ENCODE measurements at regions not wholly inside any gene's neighbourhood (a gene's known extent, or its start where the extent isn't known, plus 50 kb on each side); places are given as distances from the start of the nearest gene placed in this dataset.
"Not testable (repeated sequence)": the region's sequence is repeated elsewhere in the genome, so short reads cannot be mapped to it uniquely, and the experiment has no call there.

GRCh38 chrX:39427906-39428305 is 626.6 kb downstream of the MID1IP1 start (continued):
- TF ChIP-seq ZNF366 (tag by site-specific recombination; conservative IDR thresholded peaks at IDR 0.05): no peak
- TF ChIP-seq, protein P1, sequence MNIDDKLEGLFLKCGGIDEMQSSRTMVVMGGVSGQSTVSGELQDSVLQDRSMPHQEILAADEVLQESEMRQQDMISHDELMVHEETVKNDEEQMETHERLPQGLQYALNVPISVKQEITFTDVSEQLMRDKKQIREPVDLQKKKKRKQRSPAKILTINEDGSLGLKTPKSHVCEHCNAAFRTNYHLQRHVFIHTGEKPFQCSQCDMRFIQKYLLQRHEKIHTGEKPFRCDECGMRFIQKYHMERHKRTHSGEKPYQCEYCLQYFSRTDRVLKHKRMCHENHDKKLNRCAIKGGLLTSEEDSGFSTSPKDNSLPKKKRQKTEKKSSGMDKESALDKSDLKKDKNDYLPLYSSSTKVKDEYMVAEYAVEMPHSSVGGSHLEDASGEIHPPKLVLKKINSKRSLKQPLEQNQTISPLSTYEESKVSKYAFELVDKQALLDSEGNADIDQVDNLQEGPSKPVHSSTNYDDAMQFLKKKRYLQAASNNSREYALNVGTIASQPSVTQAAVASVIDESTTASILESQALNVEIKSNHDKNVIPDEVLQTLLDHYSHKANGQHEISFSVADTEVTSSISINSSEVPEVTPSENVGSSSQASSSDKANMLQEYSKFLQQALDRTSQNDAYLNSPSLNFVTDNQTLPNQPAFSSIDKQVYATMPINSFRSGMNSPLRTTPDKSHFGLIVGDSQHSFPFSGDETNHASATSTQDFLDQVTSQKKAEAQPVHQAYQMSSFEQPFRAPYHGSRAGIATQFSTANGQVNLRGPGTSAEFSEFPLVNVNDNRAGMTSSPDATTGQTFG (tag by site-specific recombination; IDR thresholded peaks at IDR 0.05; ENCODE audit: borderline replicate concordance): no peak
- TF ChIP-seq YY2 (tag by site-specific recombination; IDR thresholded peaks at IDR 0.05): no peak
- no peak for TF ChIP-seq ZNF600 (tag by site-specific recombination; IDR thresholded peaks at IDR 0.05)
- no peak for TF ChIP-seq ZNF843 (tag by site-specific recombination; IDR thresholded peaks at IDR 0.05)
- no peak for TF ChIP-seq ZNF121 (tag by site-specific recombination; IDR thresholded peaks at IDR 0.05)
- TF ChIP-seq FEZF1 (tag by site-specific recombination; IDR thresholded peaks at IDR 0.05): no peak
- no peak for TF ChIP-seq ZIC2 (tag by site-specific recombination; IDR thresholded peaks at IDR 0.05)

DNA sequence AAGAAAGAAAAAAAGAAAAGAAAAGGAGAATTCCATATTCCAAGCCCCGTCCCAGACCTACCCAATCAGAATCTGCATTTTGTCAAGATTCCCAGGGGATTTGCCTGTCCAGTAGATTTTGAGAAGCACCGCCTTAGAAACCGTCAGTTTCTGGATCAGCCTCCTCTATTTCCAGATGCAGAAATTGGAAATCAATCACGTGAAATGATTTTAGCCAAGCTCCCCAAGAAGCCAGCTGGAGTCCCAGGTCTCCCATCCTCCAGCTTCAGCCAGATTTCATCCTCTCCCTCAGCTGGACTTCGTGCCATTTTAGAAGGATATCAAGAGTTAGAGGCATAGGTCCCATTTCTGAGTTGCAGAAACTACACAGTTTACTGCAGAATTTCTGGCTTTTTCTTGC is 629.3 kb downstream of the MID1IP1 start:
- no peak for TF ChIP-seq EGR2 (tag by site-specific recombination; IDR thresholded peaks at IDR 0.05; ENCODE audit: low read depth)
- no peak for TF ChIP-seq ZNF302 (tag by site-specific recombination; IDR thresholded peaks at IDR 0.05; ENCODE audit: low read depth)
- TF ChIP-seq ZNF121 (tag by site-specific recombination; IDR thresholded peaks at IDR 0.05): no peak
- no peak for TF ChIP-seq KLF8 (tag by site-specific recombination; IDR thresholded peaks at IDR 0.05)
- no peak for TF ChIP-seq ZNF670 (tag by site-specific recombination; IDR thresholded peaks at IDR 0.05; ENCODE audit: low read depth)
- TF ChIP-seq ZNF221 (tag by site-specific recombination; IDR thresholded peaks at IDR 0.05; ENCODE audit: borderline replicate concordance): no peak
- TF ChIP-seq ZNF239 (tag by site-specific recombination; IDR thresholded peaks at IDR 0.05): no peak
- TF ChIP-seq HOXA7 (CRISPR knock-in tag; IDR thresholded peaks at IDR 0.05; ENCODE audit: borderline replicate concordance): no peak
- TF ChIP-seq ZBTB7A (tag by site-specific recombination; IDR thresholded peaks at IDR 0.05; ENCODE audit: low read depth): no peak
- CTCF ChIA-PET: no interaction called here
- Histone ChIP-seq H3K27ac (ENCODE audit: extremely low read depth, low read depth, low read length) (no peak overlapping the region), H3K9me3 (ENCODE audit: control insufficient read depth, insufficient read depth, low read depth, low read length) (no peaks in the 10 kb centered on the region), H3K36me3 (ENCODE audit: control insufficient read depth in 2 of 2, insufficient read depth in 1 of 2, low read length in 2 of 2) (no peaks in the 10 kb centered on the region), H3K4me1 (ENCODE audit: control insufficient read depth, insufficient read depth, low read length) (0 out of 2 replicates have a peak, but pooled peaks cover 2% of the 10 kb centered on the region), H3K4me3 (ENCODE audit: low read depth, low read length) (no peak overlapping the region)
- POLR2A ChIA-PET: no interaction called here

DNA sequence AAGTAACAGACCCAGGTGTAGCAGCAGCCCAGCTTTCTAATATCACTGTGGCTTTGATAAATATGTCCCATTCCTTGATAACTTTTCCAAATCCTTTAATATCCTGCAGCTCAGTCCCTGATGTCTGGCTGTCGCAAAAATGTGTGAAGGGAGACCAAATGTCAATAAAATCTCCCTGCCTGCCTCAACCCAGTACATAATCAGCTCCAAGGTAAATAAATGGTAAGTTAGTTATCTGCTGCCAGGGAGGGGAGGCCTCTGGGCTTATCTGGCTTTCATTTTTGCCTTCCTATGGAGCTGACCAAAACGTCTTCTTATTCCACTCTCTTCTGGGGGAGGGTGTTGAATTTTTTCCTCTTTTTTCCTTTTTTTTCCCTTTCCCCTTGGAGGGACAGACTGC is 630.6 kb downstream of the MID1IP1 start:
- Histone ChIP-seq H3K4me1 (ENCODE audit: control insufficient read depth, insufficient read depth, low read length) (0 out of 2 replicates have a peak, but pooled peaks cover 2% of the 10 kb centered on the region), H3K4me3 (ENCODE audit: low read depth, low read length) (no peak overlapping the region), H3K9me3 (ENCODE audit: control insufficient read depth, insufficient read depth, low read depth, low read length) (no peaks in the 10 kb centered on the region), H3K27ac (ENCODE audit: extremely low read depth, low read depth, low read length) (no peak overlapping the region), H3K36me3 (ENCODE audit: control insufficient read depth in 2 of 2, insufficient read depth in 1 of 2, low read length in 2 of 2) (no peaks in the 10 kb centered on the region)
- TF ChIP-seq, protein P2, sequence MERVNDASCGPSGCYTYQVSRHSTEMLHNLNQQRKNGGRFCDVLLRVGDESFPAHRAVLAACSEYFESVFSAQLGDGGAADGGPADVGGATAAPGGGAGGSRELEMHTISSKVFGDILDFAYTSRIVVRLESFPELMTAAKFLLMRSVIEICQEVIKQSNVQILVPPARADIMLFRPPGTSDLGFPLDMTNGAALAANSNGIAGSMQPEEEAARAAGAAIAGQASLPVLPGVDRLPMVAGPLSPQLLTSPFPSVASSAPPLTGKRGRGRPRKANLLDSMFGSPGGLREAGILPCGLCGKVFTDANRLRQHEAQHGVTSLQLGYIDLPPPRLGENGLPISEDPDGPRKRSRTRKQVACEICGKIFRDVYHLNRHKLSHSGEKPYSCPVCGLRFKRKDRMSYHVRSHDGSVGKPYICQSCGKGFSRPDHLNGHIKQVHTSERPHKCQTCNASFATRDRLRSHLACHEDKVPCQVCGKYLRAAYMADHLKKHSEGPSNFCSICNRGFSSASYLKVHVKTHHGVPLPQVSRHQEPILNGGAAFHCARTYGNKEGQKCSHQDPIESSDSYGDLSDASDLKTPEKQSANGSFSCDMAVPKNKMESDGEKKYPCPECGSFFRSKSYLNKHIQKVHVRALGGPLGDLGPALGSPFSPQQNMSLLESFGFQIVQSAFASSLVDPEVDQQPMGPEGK (tag by site-specific recombination; IDR thresholded peaks at IDR 0.05): no peak
- no peak for TF ChIP-seq ZNF629 (tag by site-specific recombination; IDR thresholded peaks at IDR 0.05)
- TF ChIP-seq ZNF677 (tag by site-specific recombination; IDR thresholded peaks at IDR 0.05): no peak
- TF ChIP-seq PRDM6 (tag by site-specific recombination; IDR thresholded peaks at IDR 0.05): no peak
- no peak for TF ChIP-seq ZNF19 (tag by site-specific recombination; IDR thresholded peaks at IDR 0.05; ENCODE audit: low read depth)
- TF ChIP-seq, protein P3, sequence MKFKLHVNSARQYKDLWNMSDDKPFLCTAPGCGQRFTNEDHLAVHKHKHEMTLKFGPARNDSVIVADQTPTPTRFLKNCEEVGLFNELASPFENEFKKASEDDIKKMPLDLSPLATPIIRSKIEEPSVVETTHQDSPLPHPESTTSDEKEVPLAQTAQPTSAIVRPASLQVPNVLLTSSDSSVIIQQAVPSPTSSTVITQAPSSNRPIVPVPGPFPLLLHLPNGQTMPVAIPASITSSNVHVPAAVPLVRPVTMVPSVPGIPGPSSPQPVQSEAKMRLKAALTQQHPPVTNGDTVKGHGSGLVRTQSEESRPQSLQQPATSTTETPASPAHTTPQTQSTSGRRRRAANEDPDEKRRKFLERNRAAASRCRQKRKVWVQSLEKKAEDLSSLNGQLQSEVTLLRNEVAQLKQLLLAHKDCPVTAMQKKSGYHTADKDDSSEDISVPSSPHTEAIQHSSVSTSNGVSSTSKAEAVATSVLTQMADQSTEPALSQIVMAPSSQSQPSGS (tag by site-specific recombination; IDR thresholded peaks at IDR 0.05; ENCODE audit: low read depth): no peak
- no peak for TF ChIP-seq ZNF658 (tag by site-specific recombination; IDR thresholded peaks at IDR 0.05)
- TF ChIP-seq, protein P4, sequence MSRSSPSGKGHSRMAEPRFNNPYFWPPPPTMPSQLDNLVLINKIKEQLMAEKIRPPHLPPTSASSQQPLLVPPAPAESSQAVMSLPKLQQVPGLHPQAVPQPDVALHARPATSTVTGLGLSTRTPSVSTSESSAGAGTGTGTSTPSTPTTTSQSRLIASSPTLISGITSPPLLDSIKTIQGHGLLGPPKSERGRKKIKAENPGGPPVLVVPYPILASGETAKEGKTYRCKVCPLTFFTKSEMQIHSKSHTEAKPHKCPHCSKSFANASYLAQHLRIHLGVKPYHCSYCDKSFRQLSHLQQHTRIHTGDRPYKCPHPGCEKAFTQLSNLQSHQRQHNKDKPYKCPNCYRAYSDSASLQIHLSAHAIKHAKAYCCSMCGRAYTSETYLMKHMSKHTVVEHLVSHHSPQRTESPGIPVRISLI (tag by site-specific recombination; IDR thresholded peaks at IDR 0.05): no peak
- ChIA-PET CTCF (interaction anchor here (0.7 to 1.0 kb wide), 2 partner anchors 182 to 772 kb away, joined by 3 read pairs; no protein-coding TSS in a partner anchor), POLR2A (no interaction called here)

- H3K36me3 ChIP-seq (ENCODE audit: control insufficient read depth in 2 of 2, insufficient read depth in 1 of 2, low read length in 2 of 2); H3K4me1 ChIP-seq (ENCODE audit: control insufficient read depth, insufficient read depth, low read length); CTCF ChIA-PET; H3K9me3 ChIP-seq (ENCODE audit: control insufficient read depth, insufficient read depth, low read depth, low read length); H3K27ac ChIP-seq (ENCODE audit: extremely low read depth, low read depth, low read length); POLR2A ChIA-PET; H3K4me3 ChIP-seq (ENCODE audit: low read depth, low read length): not testable (repeated sequence)
Measured at GRCh38 chrX:39434671-39435070, 633.4 kb downstream of the MID1IP1 start.

Data from HEK293 (cell line).